ENCODE measurements at regions not wholly inside any gene's neighbourhood (a gene's known extent, or its start where the extent isn't known, plus 50 kb on each side); places are given as distances from the start of the nearest gene placed in this dataset.

DNA sequence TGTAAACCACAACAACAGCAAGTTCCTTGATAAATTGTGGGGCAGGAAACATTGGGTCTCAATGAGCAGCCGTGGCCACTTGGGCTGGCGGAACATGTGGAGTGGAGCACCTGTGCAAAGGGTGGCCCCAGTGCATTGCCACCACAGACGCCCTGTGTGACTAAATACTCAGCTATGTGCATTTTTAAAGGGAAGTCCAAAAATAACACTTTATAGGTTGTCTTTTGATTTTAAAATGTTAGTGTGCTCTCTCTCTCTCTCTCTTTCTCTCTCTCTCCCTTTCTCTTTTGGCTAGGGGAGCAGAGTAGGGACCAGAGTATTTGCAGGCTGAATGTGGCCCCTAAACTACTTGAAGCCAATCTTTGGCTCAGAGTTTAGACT, 236.3 kb downstream of the BCAS1 start:
- TF ChIP-seq, protein P1, sequence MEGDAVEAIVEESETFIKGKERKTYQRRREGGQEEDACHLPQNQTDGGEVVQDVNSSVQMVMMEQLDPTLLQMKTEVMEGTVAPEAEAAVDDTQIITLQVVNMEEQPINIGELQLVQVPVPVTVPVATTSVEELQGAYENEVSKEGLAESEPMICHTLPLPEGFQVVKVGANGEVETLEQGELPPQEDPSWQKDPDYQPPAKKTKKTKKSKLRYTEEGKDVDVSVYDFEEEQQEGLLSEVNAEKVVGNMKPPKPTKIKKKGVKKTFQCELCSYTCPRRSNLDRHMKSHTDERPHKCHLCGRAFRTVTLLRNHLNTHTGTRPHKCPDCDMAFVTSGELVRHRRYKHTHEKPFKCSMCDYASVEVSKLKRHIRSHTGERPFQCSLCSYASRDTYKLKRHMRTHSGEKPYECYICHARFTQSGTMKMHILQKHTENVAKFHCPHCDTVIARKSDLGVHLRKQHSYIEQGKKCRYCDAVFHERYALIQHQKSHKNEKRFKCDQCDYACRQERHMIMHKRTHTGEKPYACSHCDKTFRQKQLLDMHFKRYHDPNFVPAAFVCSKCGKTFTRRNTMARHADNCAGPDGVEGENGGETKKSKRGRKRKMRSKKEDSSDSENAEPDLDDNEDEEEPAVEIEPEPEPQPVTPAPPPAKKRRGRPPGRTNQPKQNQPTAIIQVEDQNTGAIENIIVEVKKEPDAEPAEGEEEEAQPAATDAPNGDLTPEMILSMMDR (IDR thresholded peaks at IDR 0.05; ENCODE audit: low read depth, low read length, missing input control): no peak
- TF ChIP-seq JUND (IDR thresholded peaks at IDR 0.05) (no peak), HNF4G (IDR thresholded peaks at IDR 0.05) (no peak), RAD21 (IDR thresholded peaks at IDR 0.05) (no peak), TAF1 (conservative IDR thresholded peaks at IDR 0.05) (no peak)

Measured in liver (tissue), 3 donors.